GM12892 (cell line): ENCODE measurements at regions not wholly inside any gene's neighbourhood (a gene's known extent, or its start where the extent isn't known, plus 50 kb on each side); places are given as distances from the start of the nearest gene placed in this dataset.

Experiments
- POLR2A ChIP-seq: IDR thresholded peaks from 2 replicates; pipeline ENCODE4 v1.6.1; 2011; ENCODE audit warnings: low read depth, low read length, control low read depth
- POLR2AphosphoS5 ChIP-seq: IDR thresholded peaks from 2 replicates; pipeline ENCODE4 v1.6.1; 2011; ENCODE audit warnings: low read depth, low read length, control low read depth

DNA sequence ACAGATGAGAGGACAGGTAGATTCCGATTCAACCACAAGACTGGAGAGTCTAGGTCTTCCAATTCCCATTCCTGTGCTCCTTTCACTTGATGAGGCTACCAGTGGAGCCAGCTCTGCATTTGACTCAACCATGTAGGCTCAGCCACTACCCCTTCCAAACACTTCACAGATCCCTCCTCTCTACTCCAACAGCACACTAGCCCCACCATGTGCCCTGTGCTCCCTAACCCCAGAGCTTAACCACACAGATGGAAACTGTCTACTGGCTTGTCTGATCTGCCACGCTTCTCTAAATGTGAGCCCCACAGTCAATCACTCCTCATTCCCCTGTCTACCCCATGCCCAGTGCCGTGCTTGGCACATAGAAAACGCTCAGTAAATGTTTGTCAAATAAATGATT lies 508.2 kb downstream of the CDK5RAP2 start:
- no peak for TF ChIP-seq POLR2A
- no peak for TF ChIP-seq POLR2AphosphoS5
